ENCODE measurements at regions not wholly inside any gene's neighbourhood (a gene's known extent, or its start where the extent isn't known, plus 50 kb on each side); places are given as distances from the start of the nearest gene placed in this dataset.

- H3K4me3 ChIP-seq (ENCODE audit: control insufficient read depth in 2 of 3, extremely low read depth in 1 of 3, insufficient read depth in 2 of 3, low read depth in 1 of 3, low read length in 3 of 3) = no peak overlapping the region
- no peaks in the 10 kb centered on the region for H3K4me1 ChIP-seq (ENCODE audit: control insufficient read depth, extremely low read depth, insufficient read depth, low read length)
- dilution Hi-C loops (cut with MboI; ENCODE audit: extremely low pct_ligation_motif_present, low sequenced_read_pairs) = no loop called here
- no peaks in the 10 kb centered on the region for H3K9me3 ChIP-seq (ENCODE audit: control insufficient read depth, low read depth, low read length)
- no peak overlapping the region for H2AFZ ChIP-seq (ENCODE audit: control insufficient read depth, low read length)
- H3K9ac ChIP-seq (ENCODE audit: control insufficient read depth, extremely low read depth, insufficient read depth, low read length) = no peak overlapping the region
- FAIRE-seq (no peak), DNase-seq (ENCODE audit: low read depth, low spot score) (no peak)
- no peaks in the 10 kb centered on the region for H3K9me1 ChIP-seq (ENCODE audit: control insufficient read depth, extremely low read depth, insufficient read depth, low read length)
- no peaks in the 10 kb centered on the region for H3K27me3 ChIP-seq (ENCODE audit: control insufficient read depth, extremely low read depth, insufficient read depth, low read length)
- no peak overlapping the region for H3K4me2 ChIP-seq (ENCODE audit: control insufficient read depth, extremely low read depth, insufficient read depth, low read depth, low read length)
- no peaks in the 10 kb centered on the region for H3K79me2 ChIP-seq (ENCODE audit: control insufficient read depth, insufficient read depth, low read length)
- H3K36me3 ChIP-seq (ENCODE audit: control insufficient read depth in 2 of 2, extremely low read depth in 1 of 2, insufficient read depth in 2 of 2, low read length in 2 of 2) = no peaks in the 10 kb centered on the region
- no peak overlapping the region for H3K27ac ChIP-seq (ENCODE audit: control insufficient read depth, insufficient read depth, low read length)
- no peaks in the 10 kb centered on the region for H4K20me1 ChIP-seq (ENCODE audit: control insufficient read depth, extremely low read depth, insufficient read depth, low read length)
- no peak for TF ChIP-seq EZH2 (IDR thresholded peaks at IDR 0.05; ENCODE audit: low read length)
- TF ChIP-seq CTCF (optimal IDR thresholded peaks at IDR 0.05 in 1 of 3, IDR thresholded peaks at IDR 0.05 in 1 of 3, conservative IDR thresholded peaks at IDR 0.05 in 1 of 3; ENCODE audit: extremely low read depth in 1 of 3, insufficient read depth in 2 of 3, low read length in 3 of 3) = no peak
Measured at GRCh38 chr11:24406980-24407379, 89.9 kb upstream of the LUZP2 start.

GRCh38 chr11:24407733-24408132 lies 89.1 kb upstream of the LUZP2 start:
- Histone ChIP-seq H3K79me2 (ENCODE audit: control insufficient read depth, insufficient read depth, low read length) (no peaks in the 10 kb centered on the region), H3K9me1 (ENCODE audit: control insufficient read depth, extremely low read depth, insufficient read depth, low read length) (no peaks in the 10 kb centered on the region), H3K4me1 (ENCODE audit: control insufficient read depth, extremely low read depth, insufficient read depth, low read length) (no peaks in the 10 kb centered on the region), H3K36me3 (ENCODE audit: control insufficient read depth in 2 of 2, extremely low read depth in 1 of 2, insufficient read depth in 2 of 2, low read length in 2 of 2) (no peaks in the 10 kb centered on the region), H2AFZ (ENCODE audit: control insufficient read depth, low read length) (no peak overlapping the region), H3K4me3 (ENCODE audit: control insufficient read depth in 2 of 3, extremely low read depth in 1 of 3, insufficient read depth in 2 of 3, low read depth in 1 of 3, low read length in 3 of 3) (no peak overlapping the region), H4K20me1 (ENCODE audit: control insufficient read depth, extremely low read depth, insufficient read depth, low read length) (no peaks in the 10 kb centered on the region), H3K9me3 (ENCODE audit: control insufficient read depth, low read depth, low read length) (no peaks in the 10 kb centered on the region), H3K27ac (ENCODE audit: control insufficient read depth, insufficient read depth, low read length) (no peak overlapping the region), H3K27me3 (ENCODE audit: control insufficient read depth, extremely low read depth, insufficient read depth, low read length) (no peaks in the 10 kb centered on the region), H3K4me2 (ENCODE audit: control insufficient read depth, extremely low read depth, insufficient read depth, low read depth, low read length) (no peak overlapping the region), H3K9ac (ENCODE audit: control insufficient read depth, extremely low read depth, insufficient read depth, low read length) (no peak overlapping the region)
- DNase-seq (ENCODE audit: low read depth, low spot score) (no peak), FAIRE-seq (no peak)
- no peak for TF ChIP-seq EZH2 (IDR thresholded peaks at IDR 0.05; ENCODE audit: low read length)
- TF ChIP-seq CTCF (optimal IDR thresholded peaks at IDR 0.05 in 1 of 3, IDR thresholded peaks at IDR 0.05 in 1 of 3, conservative IDR thresholded peaks at IDR 0.05 in 1 of 3; ENCODE audit: extremely low read depth in 1 of 3, insufficient read depth in 2 of 3, low read length in 3 of 3) = no peak
- dilution Hi-C loops (cut with MboI; ENCODE audit: extremely low pct_ligation_motif_present, low sequenced_read_pairs) = no loop called here
